ENCODE measurements at regions not wholly inside any gene's neighbourhood (a gene's known extent, or its start where the extent isn't known, plus 50 kb on each side); places are given as distances from the start of the nearest gene placed in this dataset.

DNA sequence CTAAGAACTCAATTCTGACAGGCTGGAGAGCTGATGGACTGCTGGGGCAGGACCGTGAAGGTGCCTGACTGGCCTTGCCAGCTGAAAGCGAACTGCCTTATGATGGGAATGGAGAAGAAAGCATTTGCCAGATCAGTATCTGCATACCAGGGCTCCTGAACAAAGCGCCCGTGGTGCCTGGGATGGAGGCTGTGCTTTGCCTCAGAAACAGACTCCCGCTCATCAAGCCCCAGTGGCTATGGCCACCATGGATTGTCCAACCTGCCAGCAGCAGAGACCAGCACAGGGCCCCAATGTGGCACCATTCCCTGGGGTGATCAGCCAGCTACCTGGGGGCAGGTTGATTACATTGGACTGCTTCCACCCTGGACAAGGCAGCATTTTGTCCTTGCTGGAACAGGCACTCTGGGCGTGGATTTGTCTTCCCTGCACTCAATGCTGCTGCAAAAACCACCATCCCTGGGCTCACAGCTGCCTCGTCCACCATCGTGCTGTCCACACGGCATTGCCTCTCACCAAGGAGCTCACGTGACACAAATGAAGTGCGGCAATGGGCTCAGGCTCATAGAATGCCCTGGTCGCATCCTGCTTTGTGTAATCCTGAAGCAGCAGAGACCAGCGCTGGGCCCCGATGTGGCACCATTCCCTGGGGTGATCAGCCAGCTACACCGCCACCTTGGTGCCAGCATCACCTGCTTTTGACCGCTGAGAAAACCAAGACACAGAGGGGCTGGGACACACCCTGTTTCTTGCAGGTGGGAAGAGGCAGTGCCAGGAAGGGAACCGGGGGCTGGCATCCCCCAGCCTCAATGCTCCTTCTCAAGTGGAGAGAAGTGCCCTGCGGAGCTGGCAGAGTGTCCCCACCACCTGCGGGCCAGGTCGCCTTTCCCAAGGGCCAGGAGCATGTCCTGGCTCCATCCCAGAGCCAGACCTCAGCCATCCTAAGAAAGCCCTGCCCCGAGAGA lies 1367.5 kb downstream of the BRD1 start:
- no peak for DNase-seq

DNA sequence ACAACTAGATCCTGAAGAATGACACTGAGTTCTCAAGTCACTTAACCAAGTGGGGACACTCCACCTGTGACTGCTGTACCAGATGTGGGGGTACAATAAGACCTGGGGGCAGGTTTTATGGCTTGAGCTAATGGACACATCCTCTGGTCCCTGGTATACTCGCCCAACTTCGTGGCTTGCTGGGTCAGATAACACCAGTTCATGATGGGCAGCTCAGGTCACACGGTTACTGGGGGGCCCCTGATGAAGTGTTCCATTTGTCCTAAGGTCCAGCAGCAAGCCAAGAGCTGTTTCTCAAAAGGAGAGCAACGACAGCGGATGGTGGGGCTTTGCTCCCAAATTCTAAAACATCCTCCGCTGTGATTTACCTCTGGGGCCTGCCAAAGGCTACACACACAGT lies 1368.4 kb downstream of the BRD1 start:
- DNase-seq = no peak

DNA sequence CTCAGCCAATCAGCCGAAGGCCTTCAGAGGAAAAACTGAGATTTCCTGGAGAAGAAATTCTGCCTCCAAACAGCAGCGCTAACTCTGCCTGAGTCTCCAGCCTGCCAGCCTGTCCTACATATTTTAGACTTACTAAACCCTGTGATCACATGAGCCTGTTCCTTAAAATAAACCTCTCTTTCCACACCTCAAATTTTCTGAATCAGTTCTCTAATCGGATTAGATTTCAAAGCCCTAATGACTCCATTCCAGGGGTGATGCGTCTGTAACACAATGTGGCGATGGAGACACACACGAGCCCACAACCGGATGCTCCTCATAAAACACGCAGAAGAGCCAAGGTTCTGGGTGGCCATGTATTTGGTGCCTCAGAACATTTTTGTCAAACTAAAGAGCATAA lies 1371.2 kb downstream of the BRD1 start:
- DNase-seq = no peak

DNA sequence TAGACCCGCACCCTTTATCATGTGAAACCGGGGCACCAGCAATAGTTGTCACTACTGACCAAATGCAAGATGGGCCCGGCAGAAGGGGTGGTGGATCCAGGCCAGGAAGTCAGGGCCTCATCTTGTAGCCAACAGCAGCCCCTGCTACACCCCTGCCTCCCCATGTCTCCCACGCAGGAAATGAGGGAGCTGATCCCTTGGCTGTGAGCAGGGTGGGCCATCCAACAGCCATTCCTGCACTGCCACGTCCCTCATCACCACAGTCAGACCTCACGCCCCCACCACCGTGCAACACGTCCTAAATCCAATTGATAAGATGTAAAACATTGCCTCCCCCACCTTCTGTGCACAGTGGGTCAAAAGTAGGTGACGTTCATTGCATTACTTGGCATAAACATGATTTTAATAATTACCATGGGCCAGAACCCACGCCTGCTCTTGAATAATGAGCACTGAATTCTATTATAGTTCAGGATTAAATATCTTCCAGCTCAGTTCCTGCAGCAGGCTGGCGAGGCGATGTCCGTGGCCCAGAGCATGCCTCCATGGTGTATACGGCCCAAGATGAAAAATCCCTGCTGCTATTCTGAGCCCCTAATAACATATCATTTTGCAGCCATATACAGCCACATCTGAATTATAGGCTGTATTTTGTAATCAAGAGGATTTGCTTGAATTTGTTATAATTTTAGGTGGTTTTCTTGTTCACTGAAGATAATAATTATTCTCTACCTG lies 1373.8 kb downstream of the BRD1 start:
- no peak for DNase-seq

DNA sequence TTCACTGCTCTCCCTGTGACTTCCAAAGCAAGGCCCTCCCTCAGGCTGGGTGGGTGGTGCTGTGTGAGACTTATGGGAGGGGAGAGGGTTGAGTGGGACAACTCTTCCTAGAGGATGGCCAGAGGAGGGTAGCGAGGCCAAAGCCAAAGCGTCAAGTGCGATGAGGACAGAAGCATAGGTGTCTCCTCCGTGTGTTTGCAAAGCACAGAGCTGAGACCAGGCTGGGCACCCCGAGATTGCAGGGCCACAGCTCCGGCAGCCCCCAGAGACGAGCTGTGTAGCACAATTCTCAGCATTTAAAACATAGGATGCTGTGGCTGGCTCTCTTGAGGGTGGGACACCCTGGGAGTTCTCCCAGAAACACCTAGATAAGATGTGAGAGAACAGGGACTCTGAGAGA lies 1374.5 kb downstream of the BRD1 start:
- no peak for DNase-seq

DNA sequence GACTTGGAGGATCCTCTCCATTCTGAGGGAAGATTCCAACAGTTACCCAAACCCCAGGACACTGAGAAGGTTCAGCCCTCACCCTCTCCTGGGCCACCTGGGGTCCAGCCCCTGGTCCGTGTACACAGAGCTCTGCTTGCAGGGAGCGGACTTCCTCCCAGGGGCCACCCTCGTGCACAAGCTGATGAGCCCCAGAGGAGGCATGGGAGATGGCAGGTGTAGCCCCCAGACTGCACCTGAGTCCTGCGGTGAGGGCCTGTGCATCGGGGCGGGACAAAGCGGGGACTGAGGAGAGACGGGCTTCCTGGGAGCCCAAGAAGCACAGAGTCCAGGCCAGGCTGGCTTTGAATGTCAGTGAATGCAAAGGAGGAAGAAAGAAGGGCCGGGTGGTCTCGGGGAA lies 1374.9 kb downstream of the BRD1 start:
- no peak for DNase-seq

DNA sequence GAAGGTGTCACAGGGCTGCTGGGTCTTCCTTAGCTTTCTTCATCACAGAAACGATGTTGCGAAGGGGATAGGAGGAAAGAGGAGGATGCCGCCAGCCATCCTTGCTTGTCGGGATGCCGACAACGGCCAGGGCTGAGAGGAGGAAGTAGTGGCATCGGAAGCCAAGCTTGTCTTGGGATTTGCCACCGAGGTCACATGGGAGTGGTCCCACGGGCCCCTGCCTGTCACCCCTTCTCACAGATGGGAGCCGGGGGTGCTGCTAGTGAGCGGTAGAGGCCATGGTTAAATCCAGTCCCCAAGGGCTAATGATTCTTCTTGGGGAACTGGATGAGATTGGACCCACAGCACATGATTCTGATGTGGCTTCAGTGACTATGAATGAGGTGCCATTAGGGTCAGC lies 1375.8 kb downstream of the BRD1 start:
- no peak for DNase-seq

DNA sequence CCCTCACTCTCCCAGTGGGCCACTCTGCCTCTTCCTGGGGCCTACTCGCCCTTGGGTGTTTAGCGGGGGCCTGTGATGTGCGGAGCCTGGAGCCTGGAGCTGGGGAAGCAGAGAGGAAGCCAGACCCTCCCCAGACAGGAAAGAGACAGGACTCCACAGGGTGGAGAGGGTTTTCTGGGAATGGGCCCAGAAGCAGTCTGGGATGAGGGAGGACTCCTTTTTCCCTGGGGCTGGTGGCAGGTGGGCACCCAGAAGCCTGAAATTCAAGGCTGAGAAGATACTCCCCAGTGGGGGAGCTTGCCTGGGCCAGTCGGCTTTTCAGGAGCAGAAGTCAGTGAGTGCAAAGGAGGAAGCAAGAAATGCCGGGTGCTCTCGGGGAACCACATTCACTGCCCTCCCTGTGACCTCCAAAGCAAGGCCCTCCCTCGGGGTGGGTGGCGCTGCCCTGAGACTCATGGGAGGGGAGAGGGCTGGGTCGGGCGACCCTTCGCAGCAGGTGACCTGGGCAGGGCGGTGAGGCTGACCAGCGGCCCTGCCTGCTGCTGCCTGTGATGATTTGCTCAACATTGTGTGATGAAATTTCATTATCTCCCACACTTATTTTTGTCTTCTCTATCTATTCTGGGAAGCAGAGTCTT lies 1377.4 kb downstream of the BRD1 start:
- no peak for DNase-seq

DNA sequence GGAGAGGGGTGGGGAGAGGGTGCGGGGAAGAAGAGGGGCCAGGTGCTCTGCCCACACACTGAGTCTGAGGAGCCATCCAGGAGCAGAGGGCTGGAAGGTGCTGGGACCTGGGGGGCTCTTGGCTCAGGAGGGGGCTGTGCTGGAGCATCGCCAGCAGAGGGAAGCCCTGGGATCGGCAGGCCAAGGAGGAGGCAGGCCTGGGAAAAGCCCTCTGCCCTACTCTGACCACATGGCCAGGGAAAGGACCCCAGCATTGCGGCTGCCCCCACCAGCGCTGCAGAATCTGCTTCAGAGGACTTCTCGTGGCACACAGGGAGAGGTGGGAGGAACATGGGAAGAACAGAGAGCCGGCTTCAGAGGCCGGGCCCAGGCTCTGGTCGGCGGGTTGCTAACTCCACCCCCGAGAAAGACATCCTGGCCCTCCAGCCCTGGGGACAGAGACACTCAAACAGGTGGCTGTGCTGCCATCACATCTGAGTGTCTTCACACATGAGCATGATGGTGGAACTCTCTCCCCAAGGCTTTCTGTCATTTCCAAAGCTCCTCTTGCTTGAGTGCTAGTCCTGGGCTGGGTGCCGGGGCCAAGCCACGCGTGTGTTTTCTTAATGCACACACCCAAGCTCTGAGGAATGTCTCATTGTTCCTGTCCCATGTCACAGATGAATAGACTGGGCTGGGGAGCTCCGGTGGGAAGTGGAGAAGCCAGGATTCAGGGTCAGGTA lies 1378.0 kb downstream of the BRD1 start:
- no peak for DNase-seq

DNA sequence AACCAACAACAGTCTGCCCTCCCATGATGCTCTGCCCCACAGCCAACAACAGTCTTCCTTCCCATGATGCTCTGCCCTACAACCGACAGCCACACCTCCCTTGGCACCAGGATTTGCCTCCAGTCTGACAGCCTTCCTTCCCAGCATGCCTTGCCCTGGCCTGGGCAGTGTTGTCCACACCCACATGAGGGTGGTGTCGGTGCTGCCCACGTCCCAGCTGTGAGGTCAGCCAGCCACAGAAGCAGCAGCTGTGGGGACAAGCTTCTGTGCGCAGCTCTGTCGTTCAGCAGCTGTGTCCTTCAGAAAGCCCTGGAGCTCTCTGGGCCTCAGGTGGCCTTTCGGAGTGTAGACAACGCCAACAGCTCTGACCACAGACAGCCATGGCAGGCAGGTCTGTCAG lies 1378.9 kb downstream of the BRD1 start:
- no peak for DNase-seq

DNA sequence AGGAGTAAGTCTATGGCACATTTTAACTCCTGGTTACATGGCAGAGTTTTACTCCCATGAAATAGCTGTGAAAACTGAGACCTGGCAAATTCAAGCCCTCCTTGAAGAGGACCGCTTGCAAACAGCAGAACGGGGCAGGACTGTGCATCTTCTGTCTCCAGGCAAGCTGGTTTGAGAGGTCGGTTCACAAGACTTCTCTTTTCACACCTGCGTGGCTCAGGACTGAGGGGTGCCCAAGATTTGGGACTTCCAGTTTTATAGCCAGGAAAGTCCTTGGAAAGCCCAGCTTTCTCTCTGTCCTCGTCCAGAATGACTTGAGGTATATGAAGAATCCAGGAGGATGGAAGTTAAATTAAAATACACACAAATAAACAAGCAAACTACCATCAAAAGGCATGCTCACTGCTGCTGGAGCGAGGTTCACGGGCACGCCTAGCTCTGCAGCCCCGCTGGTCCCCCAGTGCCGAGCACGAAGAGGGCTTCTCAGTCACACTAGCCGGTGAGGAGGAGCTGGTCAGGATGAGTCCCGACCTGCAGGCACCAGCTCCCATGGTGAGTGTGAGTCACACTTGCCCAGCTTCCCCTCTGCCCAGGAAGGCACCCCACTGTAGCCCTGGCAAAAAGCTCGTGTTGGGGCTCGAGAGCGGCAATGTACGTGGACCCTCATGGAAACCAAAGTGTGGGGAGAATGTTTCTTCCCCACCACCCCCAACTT lies 1382.4 kb downstream of the BRD1 start:
- DNase-seq = no peak

DNA sequence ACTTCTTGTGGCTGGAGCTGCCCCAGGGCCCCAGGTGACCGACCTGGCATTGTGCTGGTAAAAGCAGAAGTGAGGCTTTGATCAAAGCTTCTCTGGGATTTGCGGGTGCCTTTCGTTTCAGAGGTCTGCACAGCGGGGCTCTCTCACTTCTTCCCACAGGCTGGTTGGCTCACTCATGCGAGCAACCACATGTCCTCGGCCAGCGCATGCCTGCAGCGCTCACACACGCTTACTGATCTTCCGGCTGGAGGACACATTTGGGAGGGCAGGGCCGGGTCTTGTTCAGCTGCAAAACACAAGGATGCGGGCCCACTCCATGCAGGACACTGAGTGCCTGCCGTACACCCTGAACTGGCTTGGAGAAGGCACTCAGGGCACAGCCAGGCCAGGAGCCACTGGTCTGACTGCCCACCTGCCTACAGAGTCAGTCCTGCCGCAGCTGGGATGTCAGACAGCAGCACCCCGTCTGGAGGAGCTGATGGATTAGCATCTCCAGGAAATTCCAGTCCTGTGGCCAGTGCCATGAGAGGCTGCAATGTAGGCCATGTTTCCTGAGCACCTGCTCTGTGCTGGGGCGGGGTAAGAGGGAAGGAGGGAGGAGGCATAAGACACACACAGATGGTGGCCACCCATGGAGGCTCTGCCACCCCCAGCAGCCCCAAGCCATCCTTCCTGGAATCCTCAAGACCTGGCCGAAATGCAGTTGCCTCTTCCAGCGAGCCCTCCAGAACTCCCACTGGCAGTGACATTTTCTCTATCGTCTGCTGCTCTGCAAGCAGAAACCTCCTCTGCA lies 1383.2 kb downstream of the BRD1 start:
- DNase-seq = no peak

DNA sequence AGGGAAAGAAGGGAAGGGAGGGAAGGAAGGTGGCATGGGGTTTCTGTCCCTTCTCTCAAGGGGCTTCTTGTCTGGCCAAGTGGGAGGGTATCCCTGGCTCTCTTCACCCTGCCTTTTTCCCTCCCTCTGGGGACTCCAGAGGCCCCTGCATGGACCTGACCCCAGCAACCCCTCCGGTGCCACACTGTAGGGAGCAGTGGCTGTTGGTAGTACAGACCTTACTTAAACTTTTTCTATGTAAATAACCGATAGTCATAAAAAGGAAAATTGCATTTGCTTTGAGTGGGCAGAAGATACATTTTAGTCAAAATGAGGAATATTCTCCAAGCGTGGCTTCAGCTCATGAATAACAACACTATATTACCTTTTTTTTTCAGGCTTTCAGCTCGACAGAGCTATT lies 1384.0 kb downstream of the BRD1 start:
- no peak for DNase-seq

DNA sequence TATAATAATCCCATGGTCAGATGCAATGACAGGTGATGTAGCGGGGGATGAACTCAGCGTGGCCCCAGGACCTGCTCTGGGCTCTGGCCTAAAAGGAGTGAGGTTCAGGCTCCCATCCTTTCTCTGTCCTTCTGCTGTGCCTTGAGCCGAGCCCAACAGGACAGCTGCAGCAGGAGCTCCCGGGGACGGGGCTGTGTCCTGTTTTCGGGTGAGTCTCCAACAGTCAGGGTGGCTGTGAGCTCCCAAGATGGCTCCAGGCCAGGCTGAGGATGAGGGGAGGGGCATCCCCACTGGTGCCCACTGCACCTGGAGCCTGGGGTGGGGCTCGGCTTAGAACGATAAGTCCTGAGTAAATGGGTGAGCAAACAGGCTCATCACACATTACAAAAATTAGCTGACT lies 1385.0 kb downstream of the BRD1 start:
- DNase-seq = no peak

DNA sequence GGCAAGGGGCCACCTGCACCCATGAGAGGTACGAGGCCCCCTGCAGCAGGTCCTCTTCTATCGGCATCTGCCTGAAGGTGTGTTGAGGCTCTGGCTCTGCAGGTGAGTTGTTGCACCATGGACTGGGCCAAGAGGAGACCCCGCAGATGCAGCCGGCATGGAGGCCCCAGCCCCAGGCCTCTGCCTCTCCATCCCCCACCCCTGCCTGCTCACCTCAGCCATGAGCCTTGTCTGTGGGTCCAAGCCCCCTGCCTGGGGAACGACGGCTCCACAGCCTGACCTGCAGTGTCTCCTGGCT lies 1386.2 kb downstream of the BRD1 start:
- DNase-seq = no peak

DNA sequence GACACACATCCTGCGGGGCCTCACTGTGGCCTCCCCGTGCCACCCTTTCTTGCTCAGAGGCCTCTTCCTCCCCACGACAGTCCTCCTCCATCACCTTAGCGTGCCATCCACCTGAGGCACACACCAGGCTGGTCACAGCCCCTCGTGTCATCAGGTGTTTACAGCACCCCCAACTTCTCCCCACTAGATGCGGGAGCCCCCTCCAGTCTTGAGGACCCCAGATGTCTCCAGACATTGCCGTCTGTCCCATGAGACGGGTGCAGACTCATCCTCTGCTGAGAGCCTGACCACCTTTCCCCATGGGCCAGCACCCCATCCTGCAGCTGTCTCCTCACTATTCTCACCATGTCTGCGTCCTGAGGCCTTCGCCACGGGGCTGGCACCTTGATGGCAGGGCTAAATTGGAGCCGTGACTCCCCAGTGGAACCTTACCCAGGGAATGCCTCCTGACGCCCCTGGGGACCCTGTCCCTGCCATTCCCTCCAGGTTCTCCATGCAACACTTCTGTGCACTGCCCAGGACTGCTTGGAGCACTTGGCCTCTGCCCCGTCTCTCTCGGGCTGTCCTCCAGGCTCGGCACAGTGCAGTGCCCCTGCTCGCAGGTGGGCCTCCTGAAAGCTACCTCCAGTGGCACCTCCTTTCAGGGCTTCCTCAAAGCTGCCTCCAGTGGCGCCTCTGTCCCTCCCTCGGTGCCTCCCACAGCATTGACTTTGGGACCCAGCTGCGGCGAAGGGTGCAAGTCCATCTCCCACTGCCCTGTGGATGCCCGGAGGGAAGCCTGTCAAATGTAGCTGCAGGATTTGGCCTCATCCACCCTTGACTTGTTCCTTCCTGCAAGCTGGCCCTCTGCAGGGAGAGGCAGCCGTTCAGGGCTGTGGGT lies 1386.8 kb downstream of the BRD1 start:
- no peak for DNase-seq

DNA sequence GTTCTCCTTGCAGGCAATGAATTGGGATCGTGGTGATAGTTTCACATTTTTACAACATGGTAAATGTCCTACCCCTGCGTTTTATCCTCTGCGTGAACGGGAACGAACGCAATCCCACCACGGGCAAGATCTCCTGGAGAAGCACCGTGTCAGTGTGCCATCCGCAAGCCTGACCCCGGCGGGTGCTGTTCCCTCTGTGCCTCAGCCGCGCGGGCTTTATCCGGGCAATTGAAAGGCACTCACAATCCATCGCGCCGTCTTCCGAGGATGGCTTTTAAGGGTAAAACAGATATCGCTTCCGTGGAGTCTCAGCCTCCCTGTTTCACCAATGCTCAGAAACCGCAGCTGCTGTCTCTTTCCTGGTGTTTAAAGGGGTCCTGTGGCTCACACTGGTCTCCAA lies 1387.5 kb downstream of the BRD1 start:
- no peak for DNase-seq

DNA sequence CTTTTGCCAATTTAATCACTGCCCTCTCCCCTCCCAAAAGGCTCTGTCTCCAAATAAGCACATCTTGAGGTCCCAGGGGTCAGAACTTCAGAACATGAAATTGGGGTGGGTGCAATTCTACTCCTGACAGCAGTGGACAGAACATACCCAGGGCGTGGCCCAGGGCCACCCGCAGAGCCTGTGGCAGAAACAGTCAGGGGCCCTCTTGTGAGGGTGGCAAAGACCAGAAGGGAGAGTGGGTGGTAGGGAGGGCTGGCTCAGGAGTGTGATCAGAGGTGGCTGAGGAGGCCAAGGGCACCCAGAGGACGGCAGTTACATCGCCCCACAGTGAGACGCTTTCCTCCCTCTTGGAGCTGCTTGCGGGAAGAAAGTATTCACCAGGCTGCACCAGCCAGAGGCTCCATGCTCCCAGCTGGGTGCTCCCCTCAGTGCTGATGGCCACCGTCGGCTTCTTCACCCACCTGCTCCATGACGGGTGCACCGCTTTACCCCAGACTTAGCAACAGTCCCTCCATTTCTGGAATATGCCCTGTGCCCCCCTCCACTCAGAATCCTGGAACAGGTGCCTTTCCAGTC lies 1388.0 kb downstream of the BRD1 start:
- DNase-seq = no peak

DNA sequence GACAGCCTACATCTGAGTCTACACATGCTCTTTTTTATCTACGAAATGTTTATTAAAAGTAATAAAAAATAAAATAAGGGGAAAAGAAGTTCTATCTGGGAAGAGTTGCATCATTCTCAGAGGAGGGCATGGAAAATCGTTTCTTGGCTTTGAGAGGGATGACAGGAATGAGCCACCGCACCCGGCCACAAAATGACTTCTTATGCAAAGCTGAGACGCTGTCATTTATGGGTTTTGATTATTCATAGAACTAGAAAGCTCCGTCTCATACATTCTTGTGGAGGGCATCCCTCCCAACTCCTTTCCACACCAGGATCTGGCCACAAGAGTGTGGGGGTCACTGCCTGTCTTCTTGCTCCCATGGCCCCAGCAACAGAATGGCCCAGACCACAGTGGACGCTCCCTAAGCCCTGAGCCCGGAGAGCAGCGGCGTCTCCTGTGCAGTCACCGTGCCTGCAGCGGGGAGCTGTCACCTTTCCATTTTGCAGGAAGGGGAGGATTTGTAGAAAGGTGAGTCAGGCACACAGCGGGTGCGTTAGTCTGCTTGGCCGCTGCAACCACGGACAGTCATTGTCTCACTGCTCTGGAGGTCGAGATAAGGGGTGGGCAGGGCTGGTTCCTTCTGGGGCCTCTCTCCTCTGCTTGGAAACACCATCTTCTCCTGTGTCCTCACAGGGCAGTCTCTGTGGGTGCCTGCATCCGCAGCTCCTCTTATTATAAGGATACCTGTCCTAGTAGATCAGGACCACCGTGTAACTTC lies 1388.7 kb downstream of the BRD1 start:
- DNase-seq = peak; percentile 10

DNA sequence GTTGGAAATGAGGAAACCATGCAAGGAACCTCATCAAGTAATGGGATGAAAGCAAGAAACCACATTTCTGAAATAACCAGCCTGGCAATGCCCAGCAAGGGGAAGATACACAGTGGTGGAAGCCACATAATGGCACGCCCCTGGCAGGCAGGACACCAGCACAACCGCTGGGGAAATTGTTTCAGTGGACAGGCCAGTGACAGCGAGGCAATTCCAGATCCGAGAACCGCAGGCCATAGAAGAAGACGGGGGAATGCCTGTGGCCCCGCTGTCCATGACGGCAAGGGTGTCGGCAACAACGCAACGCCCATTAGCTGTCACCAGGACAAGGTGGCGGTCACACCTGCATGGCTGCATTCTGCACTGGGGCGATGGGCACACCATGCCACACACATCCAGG lies 1389.6 kb downstream of the BRD1 start:
- no peak for DNase-seq

Measured in hematopoietic multipotent progenitor cell treated with erythropoietin and hydrocortisone succinate and interleukin-3 and kit ligand, for 6 days (in vitro differentiated cells).